Endothelial cell of umbilical vein (primary cell): ENCODE measurements at regions not wholly inside any gene's neighbourhood (a gene's known extent, or its start where the extent isn't known, plus 50 kb on each side); places are given as distances from the start of the nearest gene placed in this dataset.

Experiments used
- BruUV-seq: library from RNA; stranded (reverse); fragments of 400-500 nt; replicated peaks from 2 replicates; lab custom pipeline; 2021; lab: Mats Ljungman, UMichigan
- CTCF ChIA-PET: fragments of 300-600, 350-600 bp; sonication (Branson Sonifier 250); formaldehyde crosslinking; loops from one replicate; lab custom pipeline; 2021; ENCODE audit warnings: antibody characterized with exemption, inconsistent platforms; lab: Charles Lee
- POLR2A ChIA-PET: fragments of 300-600, 350-600 bp; sonication (Branson Sonifier 250); formaldehyde crosslinking; loops from one replicate; lab custom pipeline; 2021; ENCODE audit warnings: antibody characterized with exemption, inconsistent platforms; lab: Charles Lee
- DNase-seq: peaks from one replicate; pipeline ENCODE4 v3.0.0-alpha.2; 2011; ENCODE audit warnings: low read depth, low spot score
- FAIRE-seq: peaks from 2 replicates; lab custom pipeline; 2011; peaks lifted over from hg19 to GRCh38; lab: Jason Lieb, UNC
- H2AFZ ChIP-seq: 2 replicates; pipeline ENCODE4 v1.6.0; 2012; ENCODE audit warnings: low read depth, low read length, control low read depth, inconsistent platforms
- H3K27ac ChIP-seq: 2 replicates; pipeline ENCODE4 v1.5.1; 2011; ENCODE audit warnings: low read depth, mild to moderate bottlenecking, control low read depth, low read length, moderate library complexity; ENCODE audit not compliant: insufficient read depth
- H3K27me3 ChIP-seq, 2 experiments: 2 replicates each; pipeline versions ENCODE4 v1.6.0 to v1.6.1; 2011; ENCODE audit warnings: low read length in 2 of 2, mixed read lengths in 1 of 2; ENCODE audit not compliant: control insufficient read depth in 2 of 2, insufficient read depth in 2 of 2
- H3K36me3 ChIP-seq, 2 experiments: 2 replicates in 1 of 2; 3 replicates in 1 of 2; pipeline ENCODE4 v1.5.1; 2011; ENCODE audit warnings: low read length in 2 of 2, mild to moderate bottlenecking in 1 of 2, moderate library complexity in 1 of 2; ENCODE audit not compliant: control insufficient read depth in 2 of 2, insufficient read depth in 2 of 2; ENCODE audit errors: extremely low read depth in 1 of 2
- H3K4me1 ChIP-seq: 3 replicates; pipeline ENCODE4 v1.5.1; 2011; ENCODE audit warnings: mild to moderate bottlenecking, low read length; ENCODE audit not compliant: control insufficient read depth, insufficient read depth; ENCODE audit errors: extremely low read depth
- H3K4me2 ChIP-seq: 2 replicates; pipeline ENCODE4 v1.6.1; 2011; ENCODE audit warnings: low read length, control low read depth, mixed read lengths; ENCODE audit not compliant: insufficient read depth
- H3K4me3 ChIP-seq, 3 experiments: fragments of 200-600 bp in 1 of 3; sonication (generic), shearing (Covaris generic) in 1 of 3; replicated peaks in 1 of 3; 2 replicates each; pipeline ENCODE4 v1.5.1; 2011 to 2016; ENCODE audit warnings: control low read depth in 3 of 3, low read length in 3 of 3, mild to moderate bottlenecking in 2 of 3, inconsistent platforms in 1 of 3, low read depth in 1 of 3, moderate library complexity in 1 of 3; ENCODE audit not compliant: insufficient read depth in 1 of 3
- H3K79me2 ChIP-seq: 2 replicates; pipeline ENCODE4 v1.6.0; 2012; ENCODE audit warnings: low read length, inconsistent platforms; ENCODE audit not compliant: control insufficient read depth, insufficient read depth
- H3K9ac ChIP-seq: replicated peaks from 2 replicates; pipeline ENCODE3; 2011; ENCODE audit warnings: low read length, control low read depth; ENCODE audit not compliant: insufficient read depth; ENCODE audit errors: extremely low read depth
- H3K9me1 ChIP-seq: replicated peaks from 3 replicates; pipeline ENCODE4 v1.6.0; 2011; ENCODE audit warnings: mild to moderate bottlenecking, low read length; ENCODE audit not compliant: control insufficient read depth, insufficient read depth; ENCODE audit errors: extremely low read depth
- H3K9me3 ChIP-seq: replicated peaks from 2 replicates; pipeline ENCODE4 v1.5.1; 2012; ENCODE audit warnings: low read length, inconsistent platforms; ENCODE audit not compliant: control insufficient read depth, insufficient read depth
- H4K20me1 ChIP-seq: replicated peaks from 2 replicates; pipeline ENCODE3; 2011; ENCODE audit warnings: mild to moderate bottlenecking, low read length; ENCODE audit not compliant: control insufficient read depth, insufficient read depth; ENCODE audit errors: extremely low read depth
- EZH2 ChIP-seq: IDR thresholded peaks from 2 replicates; pipeline ENCODE4 v1.6.1; 2012; ENCODE audit warnings: borderline replicate concordance, low read depth, mild to moderate bottlenecking, moderate library complexity, low read length, inconsistent platforms; ENCODE audit not compliant: severe bottlenecking
- FOS ChIP-seq: IDR thresholded peaks from 2 replicates; pipeline ENCODE4 v1.6.1; 2011; ENCODE audit warnings: mild to moderate bottlenecking, low read length, moderate library complexity, borderline replicate concordance; ENCODE audit not compliant: insufficient read depth
- GATA2 ChIP-seq: IDR thresholded peaks from 2 replicates; pipeline ENCODE4 v1.7.0; 2011; ENCODE audit warnings: low read depth, mild to moderate bottlenecking, moderate library complexity, mixed read lengths, low read length; ENCODE audit not compliant: insufficient read length, insufficient read depth
- JUN ChIP-seq: IDR thresholded peaks from 2 replicates; pipeline ENCODE4 v1.6.1; 2011; ENCODE audit warnings: borderline replicate concordance, low read depth; ENCODE audit not compliant: insufficient read length, insufficient read depth
- MAX ChIP-seq: IDR thresholded peaks from 2 replicates; pipeline ENCODE4 v1.6.1; 2011; ENCODE audit not compliant: insufficient read depth, insufficient read length
- MYC ChIP-seq: IDR thresholded peaks from one replicate; pipeline ENCODE4 v1.6.1; 2011; ENCODE audit warnings: mild to moderate bottlenecking, low read depth, low read length
- POLR2A ChIP-seq: IDR thresholded peaks from 2 replicates; pipeline ENCODE4 v1.6.1; 2012; ENCODE audit warnings: low read depth, mild to moderate bottlenecking, control low read depth, low read length
- POLR2AphosphoS5 ChIP-seq: IDR thresholded peaks from 2 replicates; pipeline ENCODE4 v1.6.1; 2012; ENCODE audit warnings: low read depth, mild to moderate bottlenecking, control low read depth, low read length, moderate library complexity; ENCODE audit not compliant: insufficient read depth
- dilution Hi-C: fragments of 300-500 bp; cut with MboI; formaldehyde crosslinking; loops from one replicate; pipeline ENCODE4 v1.15.0; 2019; ENCODE audit warnings: low sequenced_read_pairs; ENCODE audit not compliant: extremely low pct_ligation_motif_present
- intact Hi-C: fragments of 100-400 bp; cut with micrococcal nuclease; formaldehyde crosslinking; loops from one replicate; pipeline ENCODE4 v1.10.0; 2022
- TF ChIP-seq, protein P1 (sequence below), 2 donors: IDR thresholded peaks; 1 replicate in 1 of 2; 2 replicates in 1 of 2; pipeline ENCODE4 v1.5.1; 2011; ENCODE audit warnings: low read length in 2 of 2, mild to moderate bottlenecking in 2 of 2, moderate library complexity in 2 of 2, control low read depth in 1 of 2, inconsistent platforms in 1 of 2, low read depth in 1 of 2; ENCODE audit not compliant: insufficient read depth in 1 of 2; ENCODE audit errors: extremely low read depth in 1 of 2

DNA sequence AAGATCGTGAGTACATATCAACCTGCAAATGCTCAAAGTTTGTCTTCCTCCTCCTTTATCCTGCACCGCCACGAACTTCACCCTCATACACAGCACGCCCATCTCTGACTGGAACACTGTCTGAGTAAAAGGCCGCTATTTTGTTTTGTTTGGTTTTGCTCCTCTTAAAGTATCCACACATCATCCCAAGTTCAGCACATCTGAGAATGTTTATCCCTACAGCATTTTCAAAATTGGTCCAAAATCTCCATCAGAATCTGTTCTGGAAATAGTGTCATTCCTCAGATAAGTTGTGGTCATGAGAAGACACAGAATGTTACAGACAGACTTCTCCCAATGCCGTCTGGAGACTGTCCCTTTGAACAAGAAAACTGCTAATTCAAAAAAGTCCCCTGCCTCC, 251.6 kb upstream of the ARID1B start:
- DNase-seq (no peak), FAIRE-seq (no peak)
- intact Hi-C loops (no loop called here), dilution Hi-C loops (no loop called here)
- H3K79me2 ChIP-seq = no peaks in the 10 kb centered on the region
- BruUV-seq = no TSS peak
- H3K27me3 ChIP-seq = no peaks in the 10 kb centered on the region
- no peak overlapping the region for H2AFZ ChIP-seq
- H3K9me1 ChIP-seq = no peaks in the 10 kb centered on the region
- no peaks in the 10 kb centered on the region for H3K9me3 ChIP-seq
- no peak overlapping the region for H3K27ac ChIP-seq
- ChIA-PET CTCF (no interaction called here), POLR2A (no interaction called here)
- TF ChIP-seq JUN (no peak), GATA2 (no peak), MYC (no peak)
- TF ChIP-seq, protein P1, sequence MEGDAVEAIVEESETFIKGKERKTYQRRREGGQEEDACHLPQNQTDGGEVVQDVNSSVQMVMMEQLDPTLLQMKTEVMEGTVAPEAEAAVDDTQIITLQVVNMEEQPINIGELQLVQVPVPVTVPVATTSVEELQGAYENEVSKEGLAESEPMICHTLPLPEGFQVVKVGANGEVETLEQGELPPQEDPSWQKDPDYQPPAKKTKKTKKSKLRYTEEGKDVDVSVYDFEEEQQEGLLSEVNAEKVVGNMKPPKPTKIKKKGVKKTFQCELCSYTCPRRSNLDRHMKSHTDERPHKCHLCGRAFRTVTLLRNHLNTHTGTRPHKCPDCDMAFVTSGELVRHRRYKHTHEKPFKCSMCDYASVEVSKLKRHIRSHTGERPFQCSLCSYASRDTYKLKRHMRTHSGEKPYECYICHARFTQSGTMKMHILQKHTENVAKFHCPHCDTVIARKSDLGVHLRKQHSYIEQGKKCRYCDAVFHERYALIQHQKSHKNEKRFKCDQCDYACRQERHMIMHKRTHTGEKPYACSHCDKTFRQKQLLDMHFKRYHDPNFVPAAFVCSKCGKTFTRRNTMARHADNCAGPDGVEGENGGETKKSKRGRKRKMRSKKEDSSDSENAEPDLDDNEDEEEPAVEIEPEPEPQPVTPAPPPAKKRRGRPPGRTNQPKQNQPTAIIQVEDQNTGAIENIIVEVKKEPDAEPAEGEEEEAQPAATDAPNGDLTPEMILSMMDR (IDR thresholded peaks at IDR 0.05; ENCODE audit: extremely low read depth in 1 of 2, insufficient read depth in 1 of 2, low read depth in 1 of 2, low read length in 2 of 2) = no peak
- no peak overlapping the region for H3K9ac ChIP-seq
- H3K36me3 ChIP-seq = no peaks in the 10 kb centered on the region
- H3K4me1 ChIP-seq = no peaks in the 10 kb centered on the region
- no peak overlapping the region for H3K4me3 ChIP-seq
- H3K4me2 ChIP-seq = no peak overlapping the region
- no peaks in the 10 kb centered on the region for H4K20me1 ChIP-seq

DNA sequence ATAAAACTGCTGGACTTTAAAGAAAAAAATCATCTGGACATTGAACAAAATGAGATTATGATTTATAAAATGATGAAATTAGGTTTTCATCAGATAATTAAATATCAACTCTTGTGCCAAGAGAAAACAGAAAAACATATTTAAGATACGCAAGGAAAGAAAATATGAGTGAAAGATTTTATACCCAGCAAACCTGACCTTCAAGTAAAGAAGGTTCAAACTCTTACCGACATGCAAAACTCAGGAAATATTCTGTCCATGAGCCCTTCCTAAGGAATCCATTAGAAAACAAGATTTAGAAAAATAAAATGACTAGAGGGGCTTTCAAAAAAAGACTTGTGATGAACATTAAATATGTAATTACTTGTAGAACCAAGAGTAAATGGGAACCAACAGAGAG, 257.2 kb upstream of the ARID1B start:
- dilution Hi-C loops (no loop called here), intact Hi-C loops (no loop called here)
- H4K20me1 ChIP-seq = no peaks in the 10 kb centered on the region
- DNase-seq (no peak), FAIRE-seq (no peak)
- no peaks in the 10 kb centered on the region for H3K9me1 ChIP-seq
- no peak overlapping the region for H2AFZ ChIP-seq
- no peaks in the 10 kb centered on the region for H3K27me3 ChIP-seq
- no peak overlapping the region for H3K27ac ChIP-seq
- H3K4me3 ChIP-seq = no peak overlapping the region
- TF ChIP-seq POLR2AphosphoS5 (no peak), EZH2 (no peak), POLR2A (no peak), FOS (no peak), MAX (no peak), MYC (no peak), JUN (no peak), GATA2 (no peak)
- TF ChIP-seq, protein P1 (IDR thresholded peaks at IDR 0.05; ENCODE audit: extremely low read depth in 1 of 2, insufficient read depth in 1 of 2, low read depth in 1 of 2, low read length in 2 of 2) = no peak
- CTCF ChIA-PET = interaction anchor here (0.7 kb wide), 1 partner anchor 12 kb away, joined by 3 read pairs; no protein-coding TSS in a partner anchor
- no peaks in the 10 kb centered on the region for H3K79me2 ChIP-seq
- POLR2A ChIA-PET = no interaction called here
- H3K36me3 ChIP-seq = no peaks in the 10 kb centered on the region
- H3K4me2 ChIP-seq = no peak overlapping the region
- BruUV-seq = no TSS peak
- no peaks in the 10 kb centered on the region for H3K4me1 ChIP-seq
- H3K9me3 ChIP-seq = no peaks in the 10 kb centered on the region
- no peak overlapping the region for H3K9ac ChIP-seq
